Peyer's patch (tissue), 4 donors: ENCODE measurements at regions not wholly inside any gene's neighbourhood (a gene's known extent, or its start where the extent isn't known, plus 50 kb on each side); places are given as distances from the start of the nearest gene placed in this dataset.

ENCODE experiments used
- POLR2A ChIP-seq, 2 donors: fragments of 450-650 bp; IDR thresholded peaks; one replicate each; pipeline ENCODE4 v1.5.1; 2017; ENCODE audit warnings: antibody characterized with exemption in 2 of 2, mild to moderate bottlenecking in 2 of 2, moderate library complexity in 2 of 2
- TF ChIP-seq, protein P1 (sequence below), 6 experiments: fragments of 450-650 bp in 4 of 6; fragments of 200-600 bp in 2 of 6; sonication (generic) in 1 of 6; IDR thresholded peaks; one replicate each; pipeline ENCODE4 v1.5.1; 2017 to 2019; ENCODE audit warnings: antibody characterized with exemption in 6 of 6, mild to moderate bottlenecking in 3 of 6, moderate library complexity in 1 of 6

DNA sequence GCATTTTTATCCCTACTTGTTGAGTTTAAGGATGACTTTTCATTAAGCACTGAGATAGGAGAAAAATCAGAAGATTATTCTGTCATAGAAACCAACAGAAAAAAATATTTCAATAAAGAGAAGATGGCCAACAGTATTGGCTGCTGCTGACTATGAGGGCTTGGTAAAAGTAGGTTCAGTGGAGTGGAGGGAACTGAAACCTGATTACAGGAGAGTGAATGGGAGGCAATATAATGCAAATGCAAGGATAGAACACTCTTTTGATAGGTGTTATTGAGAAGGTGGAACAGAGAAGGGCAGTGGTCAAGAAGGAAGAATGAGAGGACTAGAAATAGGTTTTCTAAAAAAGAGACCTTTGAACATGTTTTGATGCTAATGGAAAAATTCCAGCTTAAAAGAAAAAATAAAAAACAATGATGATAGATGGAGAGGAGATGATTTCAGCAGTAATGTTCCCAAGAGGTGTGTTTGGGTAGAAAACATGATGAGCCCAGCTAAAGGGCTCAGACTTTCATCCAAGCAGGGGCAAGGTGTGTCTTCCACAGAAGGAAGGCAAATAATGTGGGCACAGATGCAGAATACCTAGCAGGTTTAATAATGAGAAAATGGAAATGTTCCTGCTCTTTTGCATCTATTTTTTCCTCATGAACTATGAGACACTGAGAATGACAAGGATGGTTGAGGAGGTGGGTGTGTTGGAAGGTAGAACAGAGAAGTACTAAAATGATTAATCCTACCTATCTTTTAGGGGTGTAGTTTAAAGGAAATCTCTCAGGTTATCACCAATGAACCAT is 397.9 kb upstream of the GOLIM4 start:
- TF ChIP-seq, protein P1, sequence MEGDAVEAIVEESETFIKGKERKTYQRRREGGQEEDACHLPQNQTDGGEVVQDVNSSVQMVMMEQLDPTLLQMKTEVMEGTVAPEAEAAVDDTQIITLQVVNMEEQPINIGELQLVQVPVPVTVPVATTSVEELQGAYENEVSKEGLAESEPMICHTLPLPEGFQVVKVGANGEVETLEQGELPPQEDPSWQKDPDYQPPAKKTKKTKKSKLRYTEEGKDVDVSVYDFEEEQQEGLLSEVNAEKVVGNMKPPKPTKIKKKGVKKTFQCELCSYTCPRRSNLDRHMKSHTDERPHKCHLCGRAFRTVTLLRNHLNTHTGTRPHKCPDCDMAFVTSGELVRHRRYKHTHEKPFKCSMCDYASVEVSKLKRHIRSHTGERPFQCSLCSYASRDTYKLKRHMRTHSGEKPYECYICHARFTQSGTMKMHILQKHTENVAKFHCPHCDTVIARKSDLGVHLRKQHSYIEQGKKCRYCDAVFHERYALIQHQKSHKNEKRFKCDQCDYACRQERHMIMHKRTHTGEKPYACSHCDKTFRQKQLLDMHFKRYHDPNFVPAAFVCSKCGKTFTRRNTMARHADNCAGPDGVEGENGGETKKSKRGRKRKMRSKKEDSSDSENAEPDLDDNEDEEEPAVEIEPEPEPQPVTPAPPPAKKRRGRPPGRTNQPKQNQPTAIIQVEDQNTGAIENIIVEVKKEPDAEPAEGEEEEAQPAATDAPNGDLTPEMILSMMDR (IDR thresholded peaks at IDR 0.05): no peak
- no peak for TF ChIP-seq POLR2A (IDR thresholded peaks at IDR 0.05)
